Upper lobe of left lung (tissue), 4 donors: ENCODE measurements at regions not wholly inside any gene's neighbourhood (a gene's known extent, or its start where the extent isn't known, plus 50 kb on each side); places are given as distances from the start of the nearest gene placed in this dataset.

Source experiments
- POLR2A ChIP-seq, 4 donors: fragments of 450-650 bp; IDR thresholded peaks; one replicate each; pipeline ENCODE4 v1.5.1; 2016 to 2017; ENCODE audit warnings: antibody characterized with exemption in 4 of 4, mild to moderate bottlenecking in 2 of 4
- TF ChIP-seq, protein P1 (sequence below), 6 experiments: fragments of 450-650 bp in 4 of 6; fragments of 200-600 bp in 2 of 6; sonication (generic) in 2 of 6; IDR thresholded peaks; one replicate each; pipeline ENCODE4 v1.5.1; 2016 to 2019; ENCODE audit warnings: antibody characterized with exemption in 6 of 6

DNA sequence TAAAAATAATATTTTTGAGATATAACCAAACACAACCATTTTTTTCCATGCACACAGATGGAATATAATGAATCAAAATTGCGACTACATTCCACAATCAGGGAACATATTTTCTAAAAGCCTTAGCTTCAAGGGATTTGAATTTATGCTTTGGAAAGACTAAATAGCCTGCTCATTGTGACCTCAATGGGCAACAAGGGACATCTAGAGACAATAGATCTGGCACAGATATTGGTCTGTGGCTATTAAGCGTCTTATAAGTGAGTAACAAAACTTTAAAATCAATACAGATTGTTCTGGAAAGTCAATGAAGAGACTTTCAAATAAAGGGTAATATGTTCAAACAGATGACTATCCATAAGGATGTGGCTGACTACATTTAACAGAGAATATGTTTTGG is 660.6 kb upstream of the ADGRL4 start:
- TF ChIP-seq, protein P1, sequence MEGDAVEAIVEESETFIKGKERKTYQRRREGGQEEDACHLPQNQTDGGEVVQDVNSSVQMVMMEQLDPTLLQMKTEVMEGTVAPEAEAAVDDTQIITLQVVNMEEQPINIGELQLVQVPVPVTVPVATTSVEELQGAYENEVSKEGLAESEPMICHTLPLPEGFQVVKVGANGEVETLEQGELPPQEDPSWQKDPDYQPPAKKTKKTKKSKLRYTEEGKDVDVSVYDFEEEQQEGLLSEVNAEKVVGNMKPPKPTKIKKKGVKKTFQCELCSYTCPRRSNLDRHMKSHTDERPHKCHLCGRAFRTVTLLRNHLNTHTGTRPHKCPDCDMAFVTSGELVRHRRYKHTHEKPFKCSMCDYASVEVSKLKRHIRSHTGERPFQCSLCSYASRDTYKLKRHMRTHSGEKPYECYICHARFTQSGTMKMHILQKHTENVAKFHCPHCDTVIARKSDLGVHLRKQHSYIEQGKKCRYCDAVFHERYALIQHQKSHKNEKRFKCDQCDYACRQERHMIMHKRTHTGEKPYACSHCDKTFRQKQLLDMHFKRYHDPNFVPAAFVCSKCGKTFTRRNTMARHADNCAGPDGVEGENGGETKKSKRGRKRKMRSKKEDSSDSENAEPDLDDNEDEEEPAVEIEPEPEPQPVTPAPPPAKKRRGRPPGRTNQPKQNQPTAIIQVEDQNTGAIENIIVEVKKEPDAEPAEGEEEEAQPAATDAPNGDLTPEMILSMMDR (IDR thresholded peaks at IDR 0.05) = no peak
- no peak for TF ChIP-seq POLR2A (IDR thresholded peaks at IDR 0.05)
